ENCODE measurements at regions not wholly inside any gene's neighbourhood (a gene's known extent, or its start where the extent isn't known, plus 50 kb on each side); places are given as distances from the start of the nearest gene placed in this dataset.
A peak's percentile ranks its signal among the peaks of the same experiment; 100 is the strongest.

DNA sequence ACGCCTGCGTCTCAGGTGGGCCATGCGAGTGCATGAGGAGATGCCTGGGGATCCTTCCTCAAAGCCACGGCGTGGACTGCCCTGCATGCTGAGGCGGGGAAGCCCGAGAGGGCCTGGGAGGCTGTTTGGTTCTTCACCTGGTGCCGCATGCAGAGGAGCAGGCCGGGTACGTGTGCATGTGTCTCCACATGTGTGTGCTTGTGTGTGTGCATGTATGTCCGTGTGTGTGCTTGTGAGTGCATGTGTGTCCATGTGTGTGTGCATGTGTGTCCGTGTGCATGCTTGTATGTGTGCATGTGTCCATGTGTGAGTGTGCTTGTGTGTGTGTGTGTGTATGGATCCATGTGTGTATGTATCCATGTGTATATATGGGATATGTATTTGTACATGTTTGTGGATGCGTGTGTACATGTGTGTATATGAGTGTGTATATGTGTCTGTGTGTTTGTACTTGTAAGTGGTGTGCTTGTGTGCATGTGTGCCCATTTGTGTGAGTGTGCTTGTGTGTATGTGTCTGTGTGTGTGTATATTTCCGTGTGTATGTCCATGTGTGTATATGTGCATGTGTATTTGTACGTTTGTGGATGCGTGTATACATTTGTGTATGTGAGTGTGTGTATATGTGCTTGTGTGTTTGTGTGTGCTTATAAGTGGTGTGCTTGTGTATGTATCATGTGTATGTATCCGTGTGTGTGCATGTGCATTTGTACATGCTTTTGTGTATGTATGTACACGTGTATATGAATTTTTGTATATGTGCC is 79.0 kb downstream of the PTGR3 start:
- no peaks in the 10 kb centered on the region for H4K20me1 ChIP-seq (ENCODE audit: insufficient read depth, poor library complexity, severe bottlenecking)
- H3K9me2 ChIP-seq (replicated peaks; ENCODE audit: insufficient read depth), result no peaks in the 10 kb centered on the region
- no peaks in the 10 kb centered on the region for H3K9me3 ChIP-seq (ENCODE audit: low read depth)
- H3K79me2 ChIP-seq, result no peaks in the 10 kb centered on the region
- TF ChIP-seq EZH2 (IDR thresholded peaks at IDR 0.05; ENCODE audit: borderline replicate concordance) (no peak), EZH2phosphoT487 (IDR thresholded peaks at IDR 0.05; ENCODE audit: low read depth, severe bottlenecking, unreplicated experiment) (no peak), CTCF (IDR thresholded peaks at IDR 0.05; ENCODE audit: poor library complexity) (no peak)
- H2AFZ ChIP-seq, result no peak overlapping the region
- 94% methylated on average over 18 of the region's 18 CpGs for WGBS (ENCODE audit: low lambda C conversion rate, missing lambda C conversion rate)
- no peak overlapping the region for H3K4me3 ChIP-seq
- no peaks in the 10 kb centered on the region for H3K36me3 ChIP-seq (replicated peaks; ENCODE audit: insufficient read depth, low read depth)
- no peak overlapping the region for H3K27ac ChIP-seq
- no peak overlapping the region for H3K4me2 ChIP-seq
- no peak for DNase-seq (ENCODE audit: low spot score)
- H3K27me3 ChIP-seq, result no peaks in the 10 kb centered on the region
- peaks cover 10% of the 10 kb centered on the region for H3K4me1 ChIP-seq (ENCODE audit: insufficient read depth)

DNA sequence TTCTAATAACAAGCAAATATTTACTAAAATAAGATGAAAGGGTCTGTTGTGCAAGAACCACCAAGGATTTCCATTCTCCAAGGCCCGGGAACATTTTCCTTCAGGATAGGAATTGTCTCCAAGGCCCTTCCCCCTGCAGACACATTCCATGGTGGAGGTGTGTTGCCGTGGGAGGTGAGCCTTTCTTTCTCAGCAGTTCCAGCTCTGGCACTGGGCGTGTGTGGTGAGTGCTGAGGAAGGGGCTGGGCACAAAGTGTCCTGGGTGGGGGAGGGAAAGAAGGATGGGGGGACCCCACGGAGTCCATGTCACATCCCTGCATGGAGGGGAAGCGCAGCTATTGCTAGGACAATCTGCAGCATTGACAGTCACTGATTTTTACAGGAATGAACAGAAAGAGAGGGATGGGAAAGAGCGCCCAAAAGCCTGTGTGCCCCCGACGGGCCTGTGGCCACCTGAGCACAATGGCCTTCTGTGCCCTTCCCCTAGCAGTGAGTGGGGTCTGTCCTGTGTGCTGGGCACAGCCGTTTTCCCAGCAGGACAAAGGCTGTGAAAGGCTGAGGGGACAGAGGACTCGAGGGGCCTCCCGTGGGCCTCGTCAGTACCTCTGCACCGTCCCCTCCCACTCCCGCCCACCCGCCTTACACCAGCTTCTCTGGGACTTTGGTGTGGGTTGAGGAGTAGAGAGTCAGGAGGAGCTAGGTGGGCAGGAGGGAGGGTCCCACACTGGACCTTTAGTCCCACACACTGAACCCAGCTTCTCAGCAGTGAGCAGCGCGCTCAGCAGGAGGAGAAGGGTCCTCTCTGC is 79.8 kb downstream of the PTGR3 start:
- Histone ChIP-seq H3K27me3 (no peaks in the 10 kb centered on the region), H3K36me3 (replicated peaks; ENCODE audit: insufficient read depth, low read depth) (no peaks in the 10 kb centered on the region), H3K9me2 (replicated peaks; ENCODE audit: insufficient read depth) (no peaks in the 10 kb centered on the region), H3K4me2 (no peak overlapping the region), H3K9me3 (ENCODE audit: low read depth) (no peaks in the 10 kb centered on the region), H3K4me1 (ENCODE audit: insufficient read depth) (peaks cover 10% of the 10 kb centered on the region), H2AFZ (no peak overlapping the region), H3K27ac (peak overlapping the region; percentile 99), H4K20me1 (ENCODE audit: insufficient read depth, poor library complexity, severe bottlenecking) (no peaks in the 10 kb centered on the region), H3K4me3 (no peak overlapping the region), H3K79me2 (no peaks in the 10 kb centered on the region)
- no peak for DNase-seq (ENCODE audit: low spot score)
- TF ChIP-seq CTCF (IDR thresholded peaks at IDR 0.05; ENCODE audit: poor library complexity) (no peak), EZH2 (IDR thresholded peaks at IDR 0.05; ENCODE audit: borderline replicate concordance) (no peak), EZH2phosphoT487 (IDR thresholded peaks at IDR 0.05; ENCODE audit: low read depth, severe bottlenecking, unreplicated experiment) (no peak)
- WGBS (ENCODE audit: low lambda C conversion rate, missing lambda C conversion rate), result 91% methylated on average over 17 of the region's 17 CpGs

- H3K4me1 ChIP-seq (ENCODE audit: insufficient read depth), result peaks cover 10% of the 10 kb centered on the region
- no peak overlapping the region for H3K4me3 ChIP-seq
- no peak overlapping the region for H3K4me2 ChIP-seq
- no peaks in the 10 kb centered on the region for H3K9me2 ChIP-seq (replicated peaks; ENCODE audit: insufficient read depth)
- DNase-seq (ENCODE audit: low spot score), result no peak
- TF ChIP-seq CTCF (IDR thresholded peaks at IDR 0.05; ENCODE audit: poor library complexity) (no peak), EZH2 (IDR thresholded peaks at IDR 0.05; ENCODE audit: borderline replicate concordance) (no peak), EZH2phosphoT487 (IDR thresholded peaks at IDR 0.05; ENCODE audit: low read depth, severe bottlenecking, unreplicated experiment) (no peak)
- H3K79me2 ChIP-seq, result no peaks in the 10 kb centered on the region
- H3K36me3 ChIP-seq (replicated peaks; ENCODE audit: insufficient read depth, low read depth), result no peaks in the 10 kb centered on the region
- H3K27me3 ChIP-seq, result no peaks in the 10 kb centered on the region
- no peaks in the 10 kb centered on the region for H3K9me3 ChIP-seq (ENCODE audit: low read depth)
- peak overlapping the region; percentile 99 for H3K27ac ChIP-seq
- H2AFZ ChIP-seq, result no peak overlapping the region
- H4K20me1 ChIP-seq (ENCODE audit: insufficient read depth, poor library complexity, severe bottlenecking), result no peaks in the 10 kb centered on the region
- WGBS (ENCODE audit: low lambda C conversion rate, missing lambda C conversion rate), result 96% methylated on average over 7 of the region's 7 CpGs
Measured at GRCh38 chr18:75128051-75128605, 80.8 kb downstream of the PTGR3 start.

All from hepatocyte (in vitro differentiated cells).